ENCODE measurements at regions not wholly inside any gene's neighbourhood (a gene's known extent, or its start where the extent isn't known, plus 50 kb on each side); places are given as distances from the start of the nearest gene placed in this dataset.

DNA sequence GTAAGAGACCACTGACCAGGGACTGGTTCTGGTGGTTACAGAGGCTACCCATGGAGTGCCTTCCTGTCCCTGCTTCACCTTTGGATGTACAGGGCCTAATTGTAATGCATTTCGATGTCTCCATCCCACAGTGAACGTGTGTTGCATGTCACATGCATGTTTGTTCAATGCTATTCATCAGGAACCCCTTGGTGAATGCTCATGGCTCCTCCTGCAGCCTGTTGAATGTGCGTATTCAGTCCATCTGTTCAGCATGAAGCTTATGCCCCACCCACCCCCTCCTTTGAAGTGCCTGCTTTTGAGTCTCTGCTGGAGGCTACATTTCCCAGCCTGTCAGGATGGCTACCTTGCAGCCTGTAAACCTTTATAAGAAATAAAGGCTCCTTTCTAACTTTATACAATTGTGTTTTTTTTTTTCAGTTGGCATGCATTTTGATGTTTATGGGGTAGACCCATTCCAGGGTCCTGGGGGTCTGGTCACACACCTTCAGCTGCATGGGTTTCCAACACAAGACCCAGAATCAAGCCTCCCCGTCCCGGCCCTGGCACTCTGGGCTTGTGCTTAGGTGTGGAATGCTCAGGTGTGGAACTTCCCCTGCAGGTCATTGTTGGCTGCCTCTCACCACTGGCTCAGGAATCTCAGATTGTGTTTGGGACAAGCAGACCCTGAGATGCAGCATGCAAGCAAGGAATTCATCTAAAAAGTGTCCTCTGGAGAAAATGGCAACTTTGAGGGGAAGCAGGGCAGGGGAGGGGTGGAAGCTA is 238.8 kb upstream of the HDAC4 start:
- TF ChIP-seq, protein P1, sequence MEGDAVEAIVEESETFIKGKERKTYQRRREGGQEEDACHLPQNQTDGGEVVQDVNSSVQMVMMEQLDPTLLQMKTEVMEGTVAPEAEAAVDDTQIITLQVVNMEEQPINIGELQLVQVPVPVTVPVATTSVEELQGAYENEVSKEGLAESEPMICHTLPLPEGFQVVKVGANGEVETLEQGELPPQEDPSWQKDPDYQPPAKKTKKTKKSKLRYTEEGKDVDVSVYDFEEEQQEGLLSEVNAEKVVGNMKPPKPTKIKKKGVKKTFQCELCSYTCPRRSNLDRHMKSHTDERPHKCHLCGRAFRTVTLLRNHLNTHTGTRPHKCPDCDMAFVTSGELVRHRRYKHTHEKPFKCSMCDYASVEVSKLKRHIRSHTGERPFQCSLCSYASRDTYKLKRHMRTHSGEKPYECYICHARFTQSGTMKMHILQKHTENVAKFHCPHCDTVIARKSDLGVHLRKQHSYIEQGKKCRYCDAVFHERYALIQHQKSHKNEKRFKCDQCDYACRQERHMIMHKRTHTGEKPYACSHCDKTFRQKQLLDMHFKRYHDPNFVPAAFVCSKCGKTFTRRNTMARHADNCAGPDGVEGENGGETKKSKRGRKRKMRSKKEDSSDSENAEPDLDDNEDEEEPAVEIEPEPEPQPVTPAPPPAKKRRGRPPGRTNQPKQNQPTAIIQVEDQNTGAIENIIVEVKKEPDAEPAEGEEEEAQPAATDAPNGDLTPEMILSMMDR (IDR thresholded peaks at IDR 0.05; ENCODE audit: insufficient read depth, low read length): no peak
- TF ChIP-seq POLR2AphosphoS5 (IDR thresholded peaks at IDR 0.05; ENCODE audit: low read depth): no peak
